ENCODE measurements at regions not wholly inside any gene's neighbourhood (a gene's known extent, or its start where the extent isn't known, plus 50 kb on each side); places are given as distances from the start of the nearest gene placed in this dataset.

DNA sequence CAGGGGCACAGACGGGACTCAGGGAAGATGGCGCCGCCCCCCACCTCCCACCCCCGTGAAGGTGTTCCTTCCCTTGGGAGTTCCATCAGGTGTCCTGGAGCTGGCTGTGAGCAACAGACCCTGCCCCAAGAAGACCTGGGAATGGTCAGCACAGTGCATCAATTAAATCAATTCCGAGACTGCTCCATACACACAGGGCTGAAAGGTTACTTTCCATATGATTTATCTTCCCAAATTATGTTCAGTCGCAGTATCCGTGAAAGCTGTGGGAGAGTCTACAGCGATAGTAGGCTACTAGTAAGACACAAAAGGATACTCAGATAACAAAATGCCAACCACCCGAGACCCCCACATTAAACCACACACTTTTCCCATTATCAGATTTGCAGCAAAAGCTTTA is 71.8 kb upstream of the PABPC3 start:
- intact Hi-C loops (cut with DNase I; ENCODE audit: low total_unique reads), result no loop called here
- no peak for DNase-seq (ENCODE audit: low spot score in 2 of 2)
- no peaks in the 10 kb centered on the region for H3K9me3 ChIP-seq
- TF ChIP-seq POLR2AphosphoS5 (IDR thresholded peaks at IDR 0.05) (no peak), POLR2A (IDR thresholded peaks at IDR 0.05) (no peak)
- TF ChIP-seq, protein P1, sequence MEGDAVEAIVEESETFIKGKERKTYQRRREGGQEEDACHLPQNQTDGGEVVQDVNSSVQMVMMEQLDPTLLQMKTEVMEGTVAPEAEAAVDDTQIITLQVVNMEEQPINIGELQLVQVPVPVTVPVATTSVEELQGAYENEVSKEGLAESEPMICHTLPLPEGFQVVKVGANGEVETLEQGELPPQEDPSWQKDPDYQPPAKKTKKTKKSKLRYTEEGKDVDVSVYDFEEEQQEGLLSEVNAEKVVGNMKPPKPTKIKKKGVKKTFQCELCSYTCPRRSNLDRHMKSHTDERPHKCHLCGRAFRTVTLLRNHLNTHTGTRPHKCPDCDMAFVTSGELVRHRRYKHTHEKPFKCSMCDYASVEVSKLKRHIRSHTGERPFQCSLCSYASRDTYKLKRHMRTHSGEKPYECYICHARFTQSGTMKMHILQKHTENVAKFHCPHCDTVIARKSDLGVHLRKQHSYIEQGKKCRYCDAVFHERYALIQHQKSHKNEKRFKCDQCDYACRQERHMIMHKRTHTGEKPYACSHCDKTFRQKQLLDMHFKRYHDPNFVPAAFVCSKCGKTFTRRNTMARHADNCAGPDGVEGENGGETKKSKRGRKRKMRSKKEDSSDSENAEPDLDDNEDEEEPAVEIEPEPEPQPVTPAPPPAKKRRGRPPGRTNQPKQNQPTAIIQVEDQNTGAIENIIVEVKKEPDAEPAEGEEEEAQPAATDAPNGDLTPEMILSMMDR (IDR thresholded peaks at IDR 0.05), result no peak
- no peaks in the 10 kb centered on the region for H3K4me1 ChIP-seq
- no peaks in the 10 kb centered on the region for H3K36me3 ChIP-seq
- no peak overlapping the region for H3K27ac ChIP-seq
- H3K27me3 ChIP-seq, result peaks cover 0 to 6% of the 10 kb centered on the region in 2 donors
- no peak overlapping the region for H3K4me3 ChIP-seq

DNA sequence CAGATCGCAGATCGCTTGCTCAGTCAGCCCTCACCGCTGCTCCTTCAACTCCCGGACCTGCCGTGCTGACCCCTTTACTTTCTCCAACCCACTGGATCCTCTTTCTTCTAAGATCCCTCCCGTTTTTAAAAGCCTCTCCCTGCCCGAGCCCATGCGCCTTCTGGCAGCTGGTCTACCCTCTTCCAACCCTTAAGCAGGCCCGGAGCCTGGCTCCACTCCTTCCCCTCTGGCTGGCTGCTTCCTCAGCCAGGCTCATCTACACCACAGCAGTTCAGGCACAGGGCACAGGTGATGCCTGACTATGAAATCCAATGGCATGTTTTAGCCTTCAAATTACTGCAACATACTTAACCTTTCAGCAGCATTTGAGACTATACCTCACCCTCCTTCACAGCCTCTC is 63.8 kb upstream of the PABPC3 start:
- H3K27ac ChIP-seq, result no peak overlapping the region
- H3K4me1 ChIP-seq, result no peaks in the 10 kb centered on the region
- TF ChIP-seq, protein P1 (IDR thresholded peaks at IDR 0.05), result no peak
- TF ChIP-seq POLR2AphosphoS5 (IDR thresholded peaks at IDR 0.05) (no peak), POLR2A (IDR thresholded peaks at IDR 0.05) (no peak)
- H3K27me3 ChIP-seq, result peaks cover 0 to 8% of the 10 kb centered on the region in 2 donors
- no peaks in the 10 kb centered on the region for H3K9me3 ChIP-seq
- no peaks in the 10 kb centered on the region for H3K36me3 ChIP-seq
- H3K4me3 ChIP-seq, result no peak overlapping the region
- no peak for DNase-seq (ENCODE audit: low spot score in 2 of 2)
- intact Hi-C loops (cut with DNase I; ENCODE audit: low total_unique reads), result no loop called here

DNA sequence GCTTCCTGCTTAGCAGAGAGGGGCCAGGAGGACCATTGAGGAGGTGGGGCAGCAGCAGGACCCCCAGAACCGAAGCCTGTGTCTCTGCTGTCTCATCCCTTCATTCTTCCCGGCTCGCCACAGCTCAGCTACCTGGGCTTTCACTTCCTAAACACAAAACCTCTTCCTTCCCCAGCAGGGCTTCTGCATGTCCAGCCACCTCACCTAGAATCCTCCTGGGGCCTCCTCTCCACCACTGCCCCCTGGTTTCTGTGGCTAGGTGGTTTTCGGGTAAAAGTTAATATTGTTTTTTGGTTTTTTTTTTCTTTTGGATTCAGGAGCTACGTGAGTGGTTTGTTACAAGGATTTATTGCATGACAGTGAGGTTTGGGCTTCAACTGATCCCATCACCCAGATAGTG is 61.8 kb upstream of the PABPC3 start:
- intact Hi-C loops (cut with DNase I; ENCODE audit: low total_unique reads), result no loop called here

DNA sequence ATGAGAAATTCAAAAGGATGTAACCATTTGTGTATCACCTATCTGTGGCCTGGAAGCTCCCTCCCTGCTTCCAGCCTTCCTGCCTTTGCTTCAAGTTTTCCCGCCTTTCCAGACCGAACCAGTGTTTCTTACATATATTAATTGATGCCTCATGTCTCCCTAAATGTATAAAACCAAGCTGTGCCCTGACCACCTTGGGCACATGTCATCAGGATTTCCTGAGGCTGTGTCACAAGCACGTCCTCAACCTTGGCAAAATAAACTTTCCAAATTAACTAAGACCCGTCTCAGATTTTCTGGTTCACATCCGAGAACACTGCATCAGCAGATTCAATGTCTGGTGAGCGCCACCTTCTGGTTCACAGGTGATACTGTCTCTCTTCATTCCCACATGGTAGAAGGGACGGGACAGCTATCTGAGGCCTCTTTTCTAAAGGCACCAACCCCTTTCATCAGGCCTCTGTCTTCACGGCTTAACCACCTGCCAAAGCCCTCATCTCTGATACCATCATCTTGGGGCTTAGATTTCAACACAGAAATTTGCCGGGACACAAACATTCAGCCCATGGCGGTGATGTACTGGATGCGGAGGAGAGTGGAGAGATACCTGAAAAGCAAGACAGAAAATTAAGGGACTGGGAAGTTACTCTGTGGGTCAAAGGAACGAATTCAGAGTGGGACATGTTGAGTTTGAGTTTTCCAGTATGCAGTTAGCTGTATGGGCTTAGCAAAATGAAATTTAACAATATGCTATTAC is 58.7 kb upstream of the PABPC3 start:
- no peak overlapping the region for H3K4me3 ChIP-seq
- no peaks in the 10 kb centered on the region for H3K36me3 ChIP-seq
- H3K27ac ChIP-seq, result no peak overlapping the region
- TF ChIP-seq POLR2AphosphoS5 (IDR thresholded peaks at IDR 0.05) (no peak), POLR2A (IDR thresholded peaks at IDR 0.05) (no peak)
- TF ChIP-seq, protein P1 (IDR thresholded peaks at IDR 0.05), result peak; percentile 14 to 64 (median 53)
- no peaks in the 10 kb centered on the region for H3K9me3 ChIP-seq
- H3K27me3 ChIP-seq, result peaks cover 0 to 15% of the 10 kb centered on the region in 2 donors
- DNase-seq (ENCODE audit: low spot score in 2 of 2), result no peak
- intact Hi-C loops (cut with DNase I; ENCODE audit: low total_unique reads), result no loop called here
- H3K4me1 ChIP-seq, result no peaks in the 10 kb centered on the region

More for the DNA sequence above, 61.8 kb upstream of the PABPC3 start:
- no peaks in the 10 kb centered on the region for H3K4me1 ChIP-seq
- no peak overlapping the region for H3K27ac ChIP-seq
- no peak overlapping the region for H3K4me3 ChIP-seq
- H3K36me3 ChIP-seq, result no peaks in the 10 kb centered on the region
- DNase-seq (ENCODE audit: low spot score in 2 of 2), result no peak
- no peaks in the 10 kb centered on the region for H3K9me3 ChIP-seq
- H3K27me3 ChIP-seq, result peaks cover 0 to 8% of the 10 kb centered on the region in 2 donors
- TF ChIP-seq, protein P1 (IDR thresholded peaks at IDR 0.05), result no peak
- no peak for TF ChIP-seq POLR2A (IDR thresholded peaks at IDR 0.05)
- TF ChIP-seq POLR2AphosphoS5 (IDR thresholded peaks at IDR 0.05), result no peak

DNA sequence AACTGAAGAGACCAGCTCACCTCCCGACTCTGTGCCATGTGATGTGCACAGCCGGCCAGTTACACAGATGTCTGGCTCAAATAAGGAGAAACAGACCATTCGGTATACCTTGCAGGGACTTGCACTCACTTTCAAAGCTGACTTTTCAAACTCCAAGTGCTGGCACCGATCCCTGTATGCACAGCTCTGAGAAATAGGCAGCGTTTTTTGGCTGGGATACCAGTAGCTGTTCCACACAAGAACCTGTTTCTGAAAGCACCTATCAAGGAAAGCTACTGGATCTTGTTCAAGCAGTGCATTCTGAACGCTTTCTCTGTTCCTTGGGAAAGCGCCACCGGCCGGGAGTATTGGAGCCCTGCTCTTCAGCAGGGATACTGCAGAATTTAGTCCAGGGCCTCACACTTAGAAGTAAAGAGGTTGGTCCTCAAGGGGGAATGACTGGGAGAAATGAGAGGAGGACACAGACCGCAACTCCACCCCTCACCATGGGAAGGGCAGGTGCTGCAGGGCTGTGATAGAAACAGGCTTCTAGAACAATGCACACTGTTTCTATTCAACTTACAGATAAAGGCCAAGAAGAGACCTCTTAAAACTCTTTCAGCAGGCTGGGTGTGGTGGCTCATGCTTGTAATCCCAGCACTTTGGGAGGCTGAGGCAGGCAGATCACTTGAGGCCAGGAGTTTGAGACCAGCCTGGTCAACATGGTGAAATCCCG is 53.6 kb upstream of the PABPC3 start:
- H3K27ac ChIP-seq, result no peak overlapping the region
- intact Hi-C loops (cut with DNase I; ENCODE audit: low total_unique reads), result no loop called here
- no peak for TF ChIP-seq POLR2AphosphoS5 (IDR thresholded peaks at IDR 0.05)
- TF ChIP-seq, protein P1 (IDR thresholded peaks at IDR 0.05), result no peak
- no peak for TF ChIP-seq POLR2A (IDR thresholded peaks at IDR 0.05)
- peaks cover 0 to 36% of the 10 kb centered on the region in 2 donors for H3K27me3 ChIP-seq
- no peak for DNase-seq (ENCODE audit: low spot score in 2 of 2)
- no peak overlapping the region for H3K4me3 ChIP-seq
- no peaks in the 10 kb centered on the region for H3K4me1 ChIP-seq
- H3K9me3 ChIP-seq, result no peaks in the 10 kb centered on the region
- H3K36me3 ChIP-seq, result no peaks in the 10 kb centered on the region

All from breast epithelium (tissue), 4 donors.